Tongue (tissue), 1 donor: ENCODE measurements at regions not wholly inside any gene's neighbourhood (a gene's known extent, or its start where the extent isn't known, plus 50 kb on each side); places are given as distances from the start of the nearest gene placed in this dataset.
A peak's percentile ranks its signal among the peaks of the same experiment; 100 is the strongest.

Source experiments
- DNase-seq: peaks from one replicate; pipeline ENCODE4 v3.0.0-alpha.2; 2015

- DNase-seq: no peak
Observed at GRCh38 chr6:147716434-147716833, 207.9 kb downstream of the SAMD5 start.

GRCh38 chr6:147717991-147718390 lies 209.5 kb downstream of the SAMD5 start:
- no peak for DNase-seq

- no peak for DNase-seq
Observed at GRCh38 chr6:147722158-147722557, 213.7 kb downstream of the SAMD5 start.

- DNase-seq: no peak
Observed at GRCh38 chr6:147724454-147724853, 216.0 kb downstream of the SAMD5 start.

- no peak for DNase-seq
Observed at GRCh38 chr6:147726342-147726741, 217.9 kb downstream of the SAMD5 start.

GRCh38 chr6:147728903-147729302 lies 220.4 kb downstream of the SAMD5 start:
- no peak for DNase-seq

- DNase-seq: peak; percentile 53
Observed at GRCh38 chr6:147733686-147734085, 225.2 kb downstream of the SAMD5 start.

- no peak for DNase-seq
Observed at GRCh38 chr6:147734151-147734550, 225.7 kb downstream of the SAMD5 start.

- DNase-seq: no peak
Observed at GRCh38 chr6:147735924-147736323, 227.4 kb downstream of the SAMD5 start.

GRCh38 chr6:147737115-147737514 lies 228.6 kb downstream of the SAMD5 start:
- DNase-seq: no peak

- peak; percentile 46 for DNase-seq
Observed at GRCh38 chr6:147738099-147738498, 229.6 kb downstream of the SAMD5 start.

- peak; percentile 82 for DNase-seq
Observed at GRCh38 chr6:147738516-147739162, 230.1 kb downstream of the SAMD5 start.

GRCh38 chr6:147740326-147740725 lies 231.8 kb downstream of the SAMD5 start:
- DNase-seq: no peak

- DNase-seq: no peak
Observed at GRCh38 chr6:147740916-147741315, 232.4 kb downstream of the SAMD5 start.

- peak; percentile 81 for DNase-seq
Observed at GRCh38 chr6:147741389-147741788, 232.9 kb downstream of the SAMD5 start.

- DNase-seq: no peak
Observed at GRCh38 chr6:147742440-147742839, 233.9 kb downstream of the SAMD5 start.

GRCh38 chr6:147744012-147744411 lies 235.5 kb downstream of the SAMD5 start:
- DNase-seq: no peak

- no peak for DNase-seq
Observed at GRCh38 chr6:147749331-147749730, 240.8 kb downstream of the SAMD5 start.

- no peak for DNase-seq
Observed at GRCh38 chr6:147750413-147750812, 241.9 kb downstream of the SAMD5 start.

- no peak for DNase-seq
Observed at GRCh38 chr6:147751232-147751631, 242.7 kb downstream of the SAMD5 start.

- no peak for DNase-seq
Observed at GRCh38 chr6:147752689-147753403, 244.4 kb downstream of the SAMD5 start.

GRCh38 chr6:147755999-147756398 lies 247.5 kb downstream of the SAMD5 start:
- DNase-seq: no peak

- no peak for DNase-seq
Observed at GRCh38 chr6:147756891-147757290, 248.4 kb downstream of the SAMD5 start.

- no peak for DNase-seq
Observed at GRCh38 chr6:147757291-147757690, 248.8 kb downstream of the SAMD5 start.
